GM21786 (cell line): ENCODE measurements at regions not wholly inside any gene's neighbourhood (a gene's known extent, or its start where the extent isn't known, plus 50 kb on each side); places are given as distances from the start of the nearest gene placed in this dataset.
"Not testable (repeated sequence)": the region's sequence is repeated elsewhere in the genome, so short reads cannot be mapped to it uniquely, and the experiment has no call there.

ENCODE experiments used
- ATAC-seq: cut with Tn5 transposase; IDR thresholded peaks from one replicate; pipeline ENCODE4 v1.9.1; 2021; ENCODE audit not compliant: unreplicated experiment

DNA sequence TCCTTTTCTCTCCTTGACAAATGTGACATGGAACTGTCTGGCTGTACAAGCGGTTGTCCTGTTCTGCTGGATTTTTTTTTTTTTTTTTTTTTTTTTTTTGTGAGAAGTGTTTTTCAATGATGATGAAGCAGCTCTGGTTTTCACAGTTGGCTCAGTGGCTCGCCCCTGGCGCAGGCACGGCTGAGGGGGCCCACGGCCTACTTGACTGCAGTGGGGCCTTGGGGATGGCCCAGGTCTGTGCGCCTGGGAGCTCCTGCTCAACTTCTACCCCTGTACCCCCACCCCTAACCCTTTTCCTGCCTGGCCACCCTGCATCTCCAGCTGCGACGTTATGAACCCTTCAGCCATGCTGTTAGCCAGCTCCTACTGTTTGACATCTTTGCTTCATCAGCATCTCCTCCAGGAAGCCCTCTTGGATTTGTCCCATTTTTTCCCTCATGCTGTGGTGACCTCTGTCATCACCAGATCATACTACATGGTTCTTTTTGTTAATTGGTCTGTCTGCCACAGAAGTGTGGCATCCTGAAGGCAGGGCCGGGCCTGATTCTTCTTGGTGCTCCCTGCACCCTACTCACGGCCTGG is 167.9 kb downstream of the INHBB start:
- ATAC-seq = no peak

DNA sequence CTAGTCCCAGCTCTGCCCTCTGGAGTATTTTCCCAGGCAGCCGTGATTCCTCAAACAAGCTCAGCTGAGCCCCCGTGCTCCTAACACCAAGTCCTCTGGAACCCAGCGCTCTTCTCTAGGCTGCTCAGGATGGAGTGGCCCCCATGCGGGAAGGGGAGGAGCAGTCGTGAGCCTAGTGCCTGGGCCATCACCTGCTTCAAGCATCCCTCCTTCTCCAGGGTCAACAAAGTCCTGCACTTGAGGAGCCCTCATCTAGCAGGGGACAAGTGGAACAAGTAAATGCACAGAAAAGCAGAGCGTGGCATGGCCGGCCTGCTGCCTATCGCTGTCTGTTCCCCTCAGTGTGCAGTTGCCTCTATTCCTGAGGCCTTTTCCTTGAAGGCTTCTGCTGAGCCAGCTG is 168.6 kb downstream of the INHBB start:
- no peak for ATAC-seq

DNA sequence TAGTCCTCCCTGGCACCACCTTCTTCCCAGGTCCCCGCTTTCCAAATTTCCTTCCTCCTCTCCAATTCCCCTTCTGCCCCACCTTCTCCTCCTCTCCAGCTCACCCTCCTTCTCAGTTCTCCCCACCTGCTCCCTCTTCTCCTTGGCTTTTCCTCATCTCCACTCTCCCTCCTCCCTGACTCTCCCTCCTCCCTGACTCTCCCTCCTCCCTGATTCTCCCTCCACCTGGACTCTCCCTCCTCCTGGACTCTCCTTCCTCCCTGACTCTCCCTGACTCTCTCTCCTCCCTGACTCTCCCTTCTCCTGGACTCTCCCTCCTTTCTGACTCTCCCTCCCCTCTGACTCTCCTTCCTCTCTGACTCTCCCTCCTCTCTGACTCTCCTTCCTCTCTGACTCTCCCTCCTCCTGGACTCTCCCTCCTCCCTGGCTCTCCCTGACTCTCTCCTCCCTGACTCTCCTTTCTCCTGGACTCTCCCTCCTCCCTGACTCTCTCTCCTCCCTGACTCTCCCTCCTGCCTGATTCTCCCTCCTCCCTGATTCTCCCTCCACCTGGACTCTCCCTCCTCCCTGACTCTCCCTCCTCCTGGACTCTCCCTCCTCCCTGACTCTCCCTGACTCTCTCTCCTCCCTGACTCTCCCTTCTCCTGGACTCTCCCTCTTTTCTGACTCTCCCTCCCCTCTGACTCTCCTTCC is 169.3 kb downstream of the INHBB start:
- ATAC-seq = not testable (repeated sequence)

DNA sequence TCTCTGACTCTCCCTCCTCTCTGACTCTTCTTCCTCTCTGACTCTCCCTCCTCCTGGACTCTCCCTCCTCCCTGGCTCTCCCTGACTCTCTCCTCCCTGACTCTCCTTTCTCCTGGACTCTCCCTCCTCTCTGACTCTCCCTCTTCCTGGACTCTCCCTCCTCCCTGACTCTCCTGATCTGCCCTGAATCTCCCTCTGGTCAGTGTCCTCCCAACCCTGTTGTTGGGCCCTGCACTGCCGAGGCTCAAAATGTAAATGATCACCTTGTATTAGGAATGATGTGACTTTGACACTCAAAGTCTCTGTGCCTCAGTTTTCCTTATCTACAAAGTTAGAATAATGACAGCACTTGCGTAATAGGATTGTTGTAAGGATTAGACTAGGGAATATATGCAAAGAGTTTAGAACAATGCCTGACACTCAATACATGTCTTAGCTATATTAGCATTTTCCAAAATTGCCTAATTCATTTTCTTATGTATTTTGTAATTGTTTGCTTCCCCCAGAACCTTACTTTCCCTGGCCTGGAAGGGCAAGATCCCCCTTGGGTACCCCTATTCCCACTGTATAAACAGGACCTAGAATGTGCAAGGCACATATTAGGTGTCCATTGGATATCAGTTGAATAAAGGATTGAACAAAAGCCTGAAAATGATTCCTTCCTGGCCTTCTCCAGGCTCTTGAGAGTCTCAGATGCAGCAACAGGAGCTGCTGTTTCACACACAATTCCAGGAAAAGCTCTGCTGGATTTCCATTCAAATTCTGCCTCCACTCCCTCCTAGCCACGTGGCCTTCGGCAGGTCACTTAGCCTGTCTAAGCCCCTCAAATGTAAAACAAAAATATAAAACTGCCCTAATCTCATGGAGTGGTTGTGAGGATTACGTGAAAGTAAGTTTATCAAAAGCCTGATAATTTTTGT is 170.1 kb downstream of the INHBB start:
- ATAC-seq = no peak

DNA sequence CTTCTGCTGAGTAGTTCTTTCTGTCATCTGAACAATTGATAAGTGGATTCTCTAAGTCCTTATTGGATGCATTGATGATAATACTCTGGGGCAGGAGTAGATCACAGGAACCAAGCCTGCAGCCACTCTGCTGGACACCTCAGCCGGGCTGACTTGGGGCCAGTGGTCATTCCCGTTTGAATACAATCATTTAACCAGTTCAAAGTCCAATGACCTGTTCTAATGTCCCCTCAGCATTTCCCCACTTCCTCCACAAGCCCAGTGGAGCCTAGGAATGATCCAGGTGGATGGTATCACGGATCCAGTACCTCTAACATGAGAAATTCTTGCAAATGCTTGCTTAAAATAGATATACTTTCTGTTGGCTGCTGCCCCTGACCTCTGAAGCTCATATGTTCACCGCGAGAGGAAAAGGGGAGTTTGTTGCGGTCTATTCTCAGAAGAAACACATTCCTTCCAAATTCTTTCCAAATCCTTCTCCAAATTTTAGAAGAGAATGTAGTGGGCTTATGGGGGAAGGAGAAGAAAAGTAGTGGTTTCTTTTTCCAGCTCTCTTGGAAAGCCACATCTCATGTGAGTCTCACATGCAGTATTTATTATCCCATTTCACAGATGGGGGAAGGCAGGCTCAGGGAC is 170.9 kb downstream of the INHBB start:
- ATAC-seq = no peak

DNA sequence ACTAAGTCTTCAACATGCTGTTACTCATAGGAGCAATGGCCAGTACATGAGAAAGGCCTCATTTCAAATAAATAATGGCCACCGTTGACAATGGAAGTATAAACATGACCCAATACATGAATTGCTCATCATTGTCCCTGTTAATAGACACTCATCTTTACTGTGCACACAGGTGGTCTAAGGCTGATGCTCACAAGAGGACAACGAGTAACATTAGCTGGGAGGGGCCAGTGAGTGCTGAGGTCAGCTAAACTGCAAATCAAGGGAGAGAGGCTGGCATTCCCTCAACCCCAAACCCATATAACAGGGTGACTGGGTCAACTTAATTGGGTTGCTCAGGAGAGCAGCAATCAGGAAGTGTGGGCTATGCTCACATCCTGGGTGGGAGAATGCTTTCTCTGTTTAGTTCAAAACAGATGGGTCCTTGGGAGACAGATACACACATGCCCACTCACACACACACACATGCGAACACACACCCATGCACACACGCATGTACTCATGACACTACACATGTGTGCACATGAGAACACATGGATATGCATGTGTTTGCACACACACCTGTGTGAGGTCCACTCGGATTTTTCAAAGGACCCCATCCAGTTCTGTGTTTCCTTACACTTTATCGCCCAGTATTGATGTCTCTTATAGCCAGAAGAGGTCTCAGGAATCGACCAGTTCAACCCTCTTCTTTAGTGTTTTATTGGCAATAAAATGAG is 172.0 kb downstream of the INHBB start:
- no peak for ATAC-seq

DNA sequence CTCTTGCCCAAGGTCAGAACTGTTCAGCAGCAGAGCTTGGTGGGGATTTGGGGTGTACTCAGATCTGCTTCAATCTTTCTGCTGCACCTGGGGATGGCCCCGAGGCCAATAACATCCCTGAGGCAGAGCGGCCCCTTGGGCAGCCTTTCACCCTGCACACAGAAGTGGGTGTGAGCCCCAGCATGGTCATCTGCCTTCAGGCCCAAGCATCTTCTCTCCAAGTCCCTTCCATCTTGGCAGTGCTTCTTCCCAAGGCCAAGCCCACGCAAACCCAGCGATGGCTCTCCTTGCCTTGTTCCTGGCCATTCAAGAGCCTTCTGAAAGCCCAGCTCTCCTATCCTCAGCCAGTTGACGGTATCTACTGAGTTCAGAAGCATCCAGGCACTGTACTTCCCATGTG is 172.9 kb downstream of the INHBB start:
- ATAC-seq = no peak

DNA sequence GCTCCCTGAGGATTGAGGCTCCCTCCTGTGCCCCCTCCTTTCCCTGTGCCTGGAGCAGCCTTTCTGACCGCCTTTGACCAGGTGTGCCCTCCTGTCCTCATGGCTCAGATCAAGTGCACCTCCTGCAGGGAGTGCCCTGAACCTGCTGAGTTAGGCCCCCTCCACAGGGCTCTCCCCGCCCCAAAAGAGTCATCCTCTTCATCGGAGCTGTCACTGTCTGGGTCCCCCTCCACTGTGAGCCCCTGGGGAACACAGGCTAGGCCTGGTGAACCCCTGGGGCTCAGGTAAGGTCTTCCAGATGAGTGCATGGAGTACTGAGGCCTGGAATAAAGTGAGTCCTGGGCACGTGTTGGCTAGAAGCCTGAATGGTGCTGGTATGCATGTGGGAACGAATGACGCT is 173.5 kb downstream of the INHBB start:
- no peak for ATAC-seq

DNA sequence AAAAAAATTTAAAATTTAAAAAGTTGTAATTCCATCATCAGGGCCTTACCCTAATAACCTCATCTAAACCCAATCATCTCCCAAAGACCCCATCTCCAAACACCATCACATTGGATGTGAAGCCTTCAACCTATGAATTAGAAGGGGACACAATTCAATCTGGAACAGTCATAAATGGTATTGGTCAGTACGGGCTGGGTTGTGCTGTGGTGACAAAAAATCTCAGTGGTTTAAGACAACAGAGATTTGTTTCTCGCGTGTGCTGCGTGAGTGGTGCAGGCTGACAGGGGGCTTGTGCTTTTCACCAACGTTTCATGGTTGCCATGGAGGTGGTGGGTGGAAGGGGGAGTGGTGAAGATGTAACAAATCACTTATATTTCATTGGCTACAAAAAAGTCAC is 174.5 kb downstream of the INHBB start:
- ATAC-seq = no peak

DNA sequence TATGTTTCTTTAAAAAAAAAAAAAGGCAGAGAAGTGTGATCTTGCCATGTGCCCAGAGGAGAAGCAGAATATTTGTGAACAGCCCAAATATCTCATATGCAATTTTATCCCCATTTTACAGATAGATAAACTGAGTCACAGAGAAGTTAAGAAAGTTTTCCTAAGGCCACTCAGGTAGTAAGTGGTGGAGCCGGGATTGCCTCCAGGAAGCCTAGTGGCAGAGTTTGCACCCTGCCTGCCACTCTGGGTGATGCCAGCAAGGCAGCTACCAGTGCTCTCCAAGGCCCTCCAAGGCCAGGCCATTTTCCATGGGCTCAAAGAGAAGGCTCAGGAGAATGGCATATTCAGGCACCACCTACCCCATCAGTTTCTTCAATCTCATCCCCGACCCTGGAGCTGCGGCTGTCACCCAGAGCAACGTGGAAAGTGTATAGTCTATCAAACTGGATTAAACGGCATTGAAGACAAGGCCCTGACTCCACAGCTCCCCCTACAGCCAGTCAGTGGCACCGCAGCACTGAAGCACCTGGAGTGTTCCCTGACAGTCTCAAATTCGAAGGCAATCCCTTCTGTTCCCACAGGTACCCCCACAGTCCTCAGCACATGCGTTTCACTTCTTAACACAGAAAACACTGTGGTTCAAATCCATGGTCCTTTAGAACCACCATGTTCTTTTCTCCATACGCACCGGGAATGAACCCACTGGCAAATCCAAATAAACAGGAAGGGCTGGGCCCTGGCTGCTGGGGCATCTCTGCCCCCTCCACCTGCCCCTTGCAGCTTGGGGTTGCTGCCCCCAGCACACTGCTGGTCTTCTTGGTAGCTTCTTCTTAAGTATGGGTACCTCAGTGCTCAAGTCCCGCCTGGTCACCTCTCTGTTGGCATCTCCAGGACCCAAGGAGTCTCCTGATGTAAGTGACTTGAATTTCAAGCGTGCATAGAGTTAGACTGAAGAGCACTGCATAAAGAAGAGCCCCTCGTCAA is 175.3 kb downstream of the INHBB start:
- ATAC-seq = no peak

DNA sequence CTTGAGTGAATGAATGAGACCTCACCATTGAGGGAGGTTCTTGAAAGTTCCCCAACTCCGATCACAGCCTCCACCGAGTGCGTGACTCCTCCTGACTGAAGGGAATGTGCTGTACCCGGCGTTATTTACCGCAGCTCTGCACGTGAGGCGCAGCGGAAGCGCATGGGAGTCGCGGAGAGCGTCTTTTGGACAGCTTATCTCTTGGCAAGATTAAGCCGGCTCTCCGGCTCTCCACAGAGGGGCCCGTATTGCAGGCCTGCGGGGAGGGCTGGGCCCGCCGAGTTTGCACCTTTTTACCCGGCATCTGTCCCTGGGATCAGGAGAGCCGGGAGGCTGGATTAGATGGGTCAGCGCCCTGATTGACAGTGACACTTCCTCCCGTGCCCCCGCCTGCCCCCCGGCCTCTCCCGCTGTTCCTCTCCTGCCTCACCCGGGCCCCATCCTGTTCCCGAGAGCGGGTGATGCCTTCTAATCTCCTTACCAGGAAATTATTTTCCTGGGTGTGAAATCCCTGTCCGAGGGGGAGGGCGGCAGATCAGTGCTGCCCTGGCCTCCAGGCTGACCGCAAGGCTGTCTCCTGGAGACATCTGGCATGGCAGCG is 176.3 kb downstream of the INHBB start:
- ATAC-seq = no peak

DNA sequence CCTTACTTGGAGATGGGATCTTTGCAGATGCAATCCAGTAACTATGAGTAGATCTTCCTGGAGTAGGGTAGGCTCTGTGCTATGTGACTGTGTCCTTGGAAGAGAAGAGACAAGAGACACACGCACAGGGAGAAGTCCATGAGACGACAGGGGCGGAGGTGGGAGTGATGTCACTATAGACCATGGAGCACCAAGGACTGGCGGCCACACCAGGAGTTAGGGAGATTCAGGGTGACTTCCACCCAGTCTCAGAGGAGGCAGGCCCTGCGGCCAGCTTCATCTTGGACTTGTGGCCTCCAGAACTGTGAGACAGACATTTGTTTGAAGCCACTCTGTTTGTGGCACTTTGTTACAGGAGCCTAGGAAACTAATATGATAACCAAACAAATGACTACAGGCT is 177.8 kb downstream of the INHBB start:
- no peak for ATAC-seq

DNA sequence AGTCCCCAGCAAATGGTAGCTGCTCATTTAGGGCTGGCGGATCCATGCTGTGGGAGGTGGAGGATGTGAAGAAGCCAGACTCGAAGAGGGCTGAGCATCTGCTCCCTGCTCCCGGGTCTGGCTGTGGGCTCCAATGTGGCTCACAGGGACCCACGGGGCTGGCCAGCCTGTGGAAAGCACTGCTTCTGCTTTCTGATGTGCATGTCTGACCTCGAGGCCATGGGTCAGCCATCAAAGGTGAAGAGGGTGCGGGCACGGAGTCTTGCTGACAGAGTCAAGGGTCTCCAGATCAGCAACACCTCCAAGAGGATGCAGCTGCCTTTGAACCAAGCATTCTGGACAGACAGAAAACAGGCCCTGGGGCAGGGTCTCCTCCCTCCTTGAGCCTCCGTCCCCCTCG is 178.2 kb downstream of the INHBB start:
- ATAC-seq = no peak

DNA sequence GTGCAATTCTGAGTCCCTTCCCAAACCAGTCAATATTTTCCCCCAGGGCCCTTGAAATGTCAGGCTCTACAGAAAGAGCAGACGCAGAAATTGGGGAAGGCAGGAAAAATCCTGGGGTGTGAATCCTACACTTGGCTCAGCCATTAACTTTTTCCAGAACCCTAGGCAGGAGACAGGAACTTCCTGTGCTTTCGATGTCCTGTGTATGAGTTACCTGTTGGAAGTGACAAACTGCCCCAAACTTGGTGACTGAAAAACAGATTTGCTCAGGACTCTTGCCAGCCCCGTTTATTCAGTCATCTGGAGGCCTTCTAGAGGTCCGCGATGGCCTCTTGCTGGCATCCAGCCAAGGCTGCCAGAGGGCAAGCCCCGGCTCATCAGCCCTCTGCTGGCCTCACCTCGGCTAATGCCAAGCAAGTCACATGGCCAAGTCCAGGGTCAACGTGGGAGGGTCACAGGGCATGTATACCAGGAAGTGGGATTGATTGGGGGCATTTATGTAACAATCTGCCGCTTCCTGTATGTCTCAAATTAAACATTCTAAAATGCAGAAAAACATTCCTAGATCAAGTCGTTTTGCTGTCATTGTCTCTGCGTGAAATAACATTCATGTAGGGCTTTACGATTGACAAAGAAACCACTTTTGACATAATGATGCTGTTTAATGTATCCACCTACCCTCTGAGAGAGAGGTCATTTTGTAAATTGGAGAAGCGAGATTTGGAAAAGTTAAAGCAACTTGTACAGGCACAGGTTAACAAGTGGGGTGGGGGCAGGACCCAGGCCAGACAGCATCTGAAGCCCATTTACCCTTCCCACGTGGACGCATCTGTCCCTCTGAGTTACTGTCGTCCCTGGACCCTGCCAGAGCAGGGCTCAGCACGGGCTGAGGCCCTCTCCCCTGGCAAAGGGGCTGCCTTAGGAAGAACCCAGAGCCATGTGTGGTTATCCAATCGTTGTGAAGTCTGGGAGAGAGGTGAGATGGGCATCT is 179.4 kb downstream of the INHBB start:
- no peak for ATAC-seq

DNA sequence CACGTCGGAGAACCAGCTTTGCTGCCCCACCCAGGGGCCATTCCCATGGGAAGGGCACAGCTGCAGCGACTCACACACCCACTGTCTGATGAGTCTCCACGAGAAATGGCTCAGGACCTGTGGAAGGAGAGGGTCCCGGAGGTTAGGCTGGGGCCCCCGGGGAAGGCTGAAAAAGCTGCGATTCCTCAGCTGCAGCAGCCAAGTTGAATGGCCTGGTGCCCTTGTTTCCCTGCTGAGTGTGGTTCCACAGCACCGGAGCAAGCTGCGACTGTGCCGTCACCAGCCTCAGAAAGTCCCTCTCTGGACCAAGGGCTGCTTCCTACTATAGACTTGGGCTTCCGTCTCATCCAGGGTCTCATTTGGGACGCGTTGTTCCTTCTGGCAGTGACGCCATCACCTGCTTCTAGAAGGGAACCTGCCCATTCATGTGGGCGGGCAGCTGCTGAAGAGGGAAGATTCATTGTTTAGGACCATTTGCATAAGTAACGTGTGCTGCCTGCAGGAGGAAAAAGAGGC is 180.2 kb downstream of the INHBB start:
- ATAC-seq = no peak

DNA sequence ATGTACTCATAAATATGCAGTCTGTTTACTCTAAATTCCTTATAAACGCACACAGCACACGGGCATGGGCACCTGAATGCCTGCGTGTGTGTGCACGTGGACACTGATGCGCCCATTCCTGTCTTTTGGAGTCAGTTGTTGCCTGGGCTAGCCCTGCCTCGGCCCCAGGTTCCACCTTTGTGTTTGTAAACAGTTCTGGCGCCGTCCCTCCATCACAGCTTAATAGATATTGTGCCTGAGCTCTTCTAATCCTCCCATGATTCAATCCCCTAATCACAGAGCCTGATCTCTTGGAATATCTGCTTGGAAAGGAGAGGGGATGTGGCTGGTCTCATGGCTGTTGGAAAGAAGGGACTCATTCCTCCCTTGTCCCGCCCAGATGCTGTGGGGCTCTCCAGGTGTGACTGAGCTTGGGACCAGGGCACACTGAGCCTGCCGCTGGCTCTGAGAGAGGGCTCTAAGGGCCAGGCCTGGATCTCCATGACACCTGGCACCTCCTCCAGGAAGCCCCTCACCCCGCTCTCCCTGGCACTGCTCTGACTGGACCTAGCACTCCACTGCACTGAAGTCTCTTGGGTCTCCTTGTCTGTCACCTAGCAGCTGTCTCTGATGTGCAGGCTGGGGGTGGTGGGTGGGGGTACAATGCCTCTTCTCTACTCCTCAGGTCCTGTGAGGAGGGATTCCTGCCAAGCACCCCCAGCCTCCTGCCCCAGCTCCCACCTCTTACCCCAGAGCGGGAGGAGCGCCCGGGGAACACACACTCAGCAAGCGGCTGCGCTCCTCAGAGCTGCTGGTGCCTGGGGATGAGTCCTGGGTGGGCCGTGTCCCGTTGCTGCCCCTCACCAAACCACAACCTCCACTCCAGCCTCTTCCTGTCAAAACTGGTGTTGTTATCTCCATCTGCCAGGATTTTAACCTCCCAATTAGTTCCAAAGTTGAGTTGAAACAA is 181.3 kb downstream of the INHBB start:
- ATAC-seq = no peak
